IMR-90 (cell line): ENCODE measurements at regions not wholly inside any gene's neighbourhood (a gene's known extent, or its start where the extent isn't known, plus 50 kb on each side); places are given as distances from the start of the nearest gene placed in this dataset.

Source experiments
- ATAC-seq: fragments of 200-7000 bp; cut with Tn5 transposase; 2 replicates; pipeline ENCODE4 v1.9.1; 2020; ENCODE audit warnings: low read depth, mild to moderate bottlenecking, moderate library complexity
- BruUV-seq: library from RNA; stranded (reverse); fragments of 400-500 nt; replicated peaks from 2 replicates; lab custom pipeline; 2021; lab: Mats Ljungman, UMichigan
- CTCF ChIA-PET: fragments of 300-600 bp; formaldehyde crosslinking; extraction: SDS; loops from one replicate; lab custom pipeline; 2021; ENCODE audit warnings: antibody characterized with exemption; lab: Yijun Ruan, JAX
- POLR2A ChIA-PET: fragments of 300-600 bp; sonication (Branson Sonifier 250); formaldehyde crosslinking; loops from one replicate; lab custom pipeline; 2022; ENCODE audit warnings: antibody characterized with exemption; ENCODE audit not compliant: unreplicated experiment; lab: Charles Lee
- DNase-seq: peaks from one replicate; pipeline ENCODE4 v3.0.0; 2013
- H2AFZ ChIP-seq: replicated peaks from 2 replicates; pipeline ENCODE3; 2013; ENCODE audit warnings: low read length, mild to moderate bottlenecking; ENCODE audit not compliant: poor library complexity
- H2AK5ac ChIP-seq: 2 replicates; pipeline ENCODE4 v1.6.1; 2013; ENCODE audit warnings: low read depth, low read length, inconsistent platforms
- H2AK9ac ChIP-seq: replicated peaks from 2 replicates; pipeline ENCODE3; 2013; ENCODE audit warnings: mild to moderate bottlenecking, low read depth, low read length, moderate library complexity; ENCODE audit not compliant: poor library complexity
- H2BK120ac ChIP-seq: 2 replicates; pipeline ENCODE4 v1.6.1; 2013; ENCODE audit warnings: low read depth, low read length, inconsistent platforms
- H2BK15ac ChIP-seq: 3 replicates; pipeline ENCODE4 v1.6.1; 2013; ENCODE audit warnings: low read depth, low read length, inconsistent platforms
- H2BK20ac ChIP-seq: 2 replicates; pipeline ENCODE4 v1.6.1; 2013; ENCODE audit warnings: low read depth, mild to moderate bottlenecking, inconsistent platforms, low read length, moderate library complexity
- H2BK5ac ChIP-seq: 2 replicates; pipeline ENCODE4 v1.6.1; 2013; ENCODE audit warnings: mild to moderate bottlenecking, low read depth, low read length, inconsistent platforms; ENCODE audit not compliant: poor library complexity, severe bottlenecking
- H3K14ac ChIP-seq: replicated peaks from 2 replicates; pipeline ENCODE4 v1.6.1; 2013; ENCODE audit warnings: low read depth, low read length, inconsistent platforms
- H3K18ac ChIP-seq: 2 replicates; pipeline ENCODE4 v1.6.1; 2013; ENCODE audit warnings: low read depth, low read length, control low read depth
- H3K23ac ChIP-seq: 2 replicates; pipeline ENCODE4 v1.6.1; 2013; ENCODE audit warnings: low read depth, low read length, inconsistent platforms
- H3K27ac ChIP-seq: 2 replicates; pipeline ENCODE4 v1.5.1; 2013; ENCODE audit warnings: mild to moderate bottlenecking, control low read depth, low read length; ENCODE audit not compliant: insufficient read depth
- H3K27me3 ChIP-seq: 2 replicates; pipeline ENCODE4 v1.6.1; 2013; ENCODE audit warnings: low read length; ENCODE audit not compliant: control insufficient read depth, insufficient read depth
- H3K36me3 ChIP-seq: 2 replicates; pipeline ENCODE4 v1.6.1; 2013; ENCODE audit warnings: low read length, mixed read lengths; ENCODE audit not compliant: control insufficient read depth, insufficient read depth
- H3K4ac ChIP-seq: 2 replicates; pipeline ENCODE4 v1.6.1; 2013; ENCODE audit warnings: low read depth, low read length, inconsistent platforms
- H3K4me1 ChIP-seq: 2 replicates; pipeline ENCODE4 v1.6.1; 2013; ENCODE audit warnings: low read length, mixed read lengths; ENCODE audit not compliant: control insufficient read depth, insufficient read depth
- H3K4me2 ChIP-seq: 2 replicates; pipeline ENCODE4 v1.6.1; 2013; ENCODE audit warnings: low read depth, mild to moderate bottlenecking, control low read depth, low read length, moderate library complexity
- H3K4me3 ChIP-seq: 2 replicates; pipeline ENCODE4 v1.5.1; 2013; ENCODE audit warnings: low read depth, mild to moderate bottlenecking, control low read depth, low read length, moderate library complexity; ENCODE audit not compliant: insufficient read depth
- H3K56ac ChIP-seq: 2 replicates; pipeline ENCODE4 v1.6.1; 2013; ENCODE audit warnings: low read length, inconsistent platforms; ENCODE audit not compliant: insufficient read depth; ENCODE audit errors: extremely low read depth
- H3K79me1 ChIP-seq, 2 experiments: 2 replicates each; pipeline ENCODE4 v1.6.1; 2013; ENCODE audit warnings: low read length in 2 of 2, inconsistent platforms in 1 of 2, low read depth in 1 of 2
- H3K9ac ChIP-seq: 2 replicates; pipeline ENCODE4 v1.6.1; 2013; ENCODE audit warnings: low read depth, low read length, control low read depth
- H3K9me1 ChIP-seq: 2 replicates; pipeline ENCODE4 v1.6.1; 2013; ENCODE audit warnings: low read length, inconsistent platforms; ENCODE audit not compliant: insufficient read depth
- H3K9me3 ChIP-seq: 2 replicates; pipeline ENCODE4 v1.6.1; 2013; ENCODE audit warnings: low read length; ENCODE audit not compliant: control insufficient read depth, insufficient read depth
- H4K20me1 ChIP-seq: 2 replicates; pipeline ENCODE4 v1.6.1; 2013; ENCODE audit warnings: low read length, inconsistent platforms; ENCODE audit not compliant: insufficient read depth
- H4K5ac ChIP-seq: 2 replicates; pipeline ENCODE4 v1.6.1; 2013; ENCODE audit warnings: mild to moderate bottlenecking, low read depth, low read length, control low read depth
- H4K8ac ChIP-seq, 2 experiments: 2 replicates each; pipeline ENCODE4 v1.6.1; 2013; ENCODE audit warnings: low read depth in 2 of 2, low read length in 2 of 2, control low read depth in 1 of 2, inconsistent platforms in 1 of 2
- H4K91ac ChIP-seq: 2 replicates; pipeline ENCODE4 v1.6.1; 2013; ENCODE audit warnings: low read depth, low read length, inconsistent platforms; ENCODE audit not compliant: insufficient read depth
- BHLHE40 ChIP-seq: fragments of 150-350 bp; IDR thresholded peaks from 2 replicates; pipeline ENCODE4 v1.6.1; 2016; ENCODE audit warnings: mild to moderate bottlenecking, low read depth, low read length
- FOS ChIP-seq: fragments of 150-350 bp; IDR thresholded peaks from 2 replicates; pipeline ENCODE4 v1.6.1; 2016; ENCODE audit warnings: low read depth, low read length
- MAFK ChIP-seq: IDR thresholded peaks from 2 replicates; pipeline ENCODE4 v1.6.1; 2012; ENCODE audit warnings: low read depth, low read length, improper control_type of control experiment
- WGBS, 2 experiments: methylation state at CpG; one replicate each; pipeline versions ENCODE4 v1.1.5 to v1.1.7; 2013; ENCODE audit warnings: missing lambda C conversion rate in 2 of 2; ENCODE audit not compliant: insufficient read length in 1 of 2; ENCODE audit errors: extremely low coverage in 2 of 2; 5-methylcytosine and 5-hydroxymethylcytosine counted together
- dilution Hi-C: fragments of 300-500 bp; cut with HindIII; formaldehyde crosslinking; loops from one replicate; pipeline ENCODE4 v1.14.3; 2018; ENCODE audit warnings: low sequenced_read_pairs; ENCODE audit not compliant: unreplicated experiment
- in situ Hi-C: fragments of 300-500 bp; cut with MboI; formaldehyde crosslinking; loops from 3 replicates; pipeline ENCODE4 v1.14.3; 2019; ENCODE audit warnings: low sequenced_read_pairs, inconsistent platforms, mixed read lengths
- intact Hi-C: fragments of 100-400 bp; cut with micrococcal nuclease; formaldehyde crosslinking; loops from 2 replicates; pipeline ENCODE4 v1.10.0; 2022

- ChIA-PET POLR2A (no interaction called here), CTCF (interaction anchor here (1.0 kb wide), 1 partner anchor 8 kb away, joined by 3 read pairs; no protein-coding TSS in a partner anchor)
- no peak for DNase-seq
- WGBS, 2 experiments = 100% methylated on average over 1 of the region's 3 CpGs; no CpG with 5 or more reads in 1 of the 2 experiments
- Histone ChIP-seq H3K27ac (peak overlapping the region; percentile 17; the same call in 1 of the 2 replicates), H3K56ac (no peak overlapping the region), H3K14ac (0 out of 2 replicates have a peak overlapping the region, but pooled peaks have one; percentile 35), H3K9me3 (no peaks in the 10 kb centered on the region), H3K79me1 (no peaks in the 10 kb centered on the region), H3K27me3 (no peaks in the 10 kb centered on the region), H4K91ac (peak overlapping the region; percentile 73), H4K5ac (peak overlapping the region; percentile 59), H2BK120ac (peak overlapping the region; percentile 75), H3K4me1 (peaks cover 8% of the 10 kb centered on the region), H3K4ac (peak overlapping the region; percentile 54; the same call in 1 of the 2 replicates), H3K36me3 (no peaks in the 10 kb centered on the region), H3K4me2 (no peak overlapping the region), H2AK9ac (no peak overlapping the region), H3K23ac (no peak overlapping the region), H2AFZ (no peak overlapping the region), H2BK15ac (peak overlapping the region; percentile 83; the same call in 2 of the 3 replicates), H2AK5ac (0 out of 2 replicates have a peak overlapping the region, but pooled peaks have one; percentile 68), H4K8ac (no peak overlapping the region), H3K9me1 (peaks cover 4% of the 10 kb centered on the region; the same call in 1 of the 2 replicates), H4K20me1 (no peaks in the 10 kb centered on the region), H2BK5ac (peak overlapping the region; percentile 37), H3K4me3 (no peak overlapping the region), H2BK20ac (peak overlapping the region; percentile 58), H3K9ac (no peak overlapping the region), H3K18ac (peak overlapping the region; percentile 76)
- no peak for TF ChIP-seq BHLHE40
- no peak for TF ChIP-seq FOS
- TF ChIP-seq MAFK = no peak
- in situ Hi-C loops (no loop called here), dilution Hi-C loops (no loop called here), intact Hi-C loops (loop anchor here (1.0 kb wide), 1 partner anchor 169 kb away; no protein-coding TSS in a partner anchor)
- BruUV-seq = no TSS peak
- ATAC-seq = no peak
These were observed 151.0 kb upstream of the PPARGC1A start for GRCh38 chr4:24040811-24041210.
